AG04449 (cell line): ENCODE measurements at regions not wholly inside any gene's neighbourhood (a gene's known extent, or its start where the extent isn't known, plus 50 kb on each side); places are given as distances from the start of the nearest gene placed in this dataset.

ENCODE experiments used
- CTCF ChIA-PET: fragments of 350-600 bp; formaldehyde crosslinking; extraction: SDS; loops from one replicate; lab custom pipeline; 2021; ENCODE audit warnings: antibody characterized with exemption; lab: Yijun Ruan, JAX
- POLR2A ChIA-PET: fragments of 400-600, 350-600 bp; formaldehyde crosslinking; extraction: SDS; loops from one replicate; lab custom pipeline; 2020; ENCODE audit warnings: antibody characterized with exemption, inconsistent platforms; lab: Yijun Ruan, JAX
- DNase-seq: peaks from one replicate; pipeline ENCODE4 v3.0.0-alpha.2; 2010; ENCODE audit warnings: low read depth, low spot score
- H3K4me3 ChIP-seq: 2 replicates; pipeline ENCODE4 v1.5.1; 2011; ENCODE audit warnings: low read depth, mild to moderate bottlenecking, control low read depth, low read length
- CTCF ChIP-seq: IDR thresholded peaks from one replicate; pipeline ENCODE4 v1.5.1; 2011; ENCODE audit warnings: mild to moderate bottlenecking, moderate library complexity, low read length, control low read depth, inconsistent platforms; ENCODE audit not compliant: insufficient read depth; ENCODE audit errors: missing control alignments

DNA sequence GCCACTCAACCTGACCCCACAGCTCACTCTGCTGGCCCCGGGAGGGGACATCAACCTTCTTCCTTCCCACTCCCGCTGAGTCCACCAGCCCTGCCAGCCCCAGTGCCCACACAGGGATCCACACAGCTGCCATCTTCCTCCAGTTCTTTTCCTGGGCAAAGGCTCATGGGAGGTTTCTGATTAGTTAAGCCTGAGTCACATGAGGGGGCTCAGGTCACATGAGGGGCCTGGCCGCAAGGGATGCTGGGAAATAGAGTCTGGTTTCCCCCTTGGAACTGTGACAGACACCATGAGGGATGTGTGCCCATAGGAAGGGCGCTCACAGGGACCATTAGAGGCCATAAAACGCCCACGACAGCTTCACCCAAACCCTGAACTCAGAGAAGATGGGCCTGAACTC lies 228.7 kb upstream of the SFSWAP start:
- TF ChIP-seq CTCF, result no peak
- CTCF ChIA-PET, result no interaction called here
- no peak for DNase-seq
- no peak overlapping the region for H3K4me3 ChIP-seq
- POLR2A ChIA-PET, result no interaction called here

DNA sequence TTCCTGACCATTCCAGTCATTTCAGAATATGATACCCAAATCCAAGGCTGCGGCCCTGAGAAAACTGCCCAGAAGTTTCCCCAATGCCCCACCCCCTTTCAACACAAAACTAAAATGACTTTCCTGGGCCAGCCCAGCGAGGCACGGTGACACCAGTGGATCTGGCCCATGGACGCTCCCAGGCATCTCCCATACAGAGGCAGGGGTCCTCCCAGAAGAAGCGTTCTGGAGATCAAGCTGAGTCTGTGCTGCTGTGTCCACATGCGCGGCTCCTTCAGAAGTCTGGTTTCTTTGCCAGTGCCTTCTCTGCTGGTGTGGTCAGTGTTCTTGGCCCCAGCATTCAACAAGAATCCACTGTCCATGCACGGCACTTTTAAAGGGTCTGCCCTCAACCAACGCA lies 228.2 kb upstream of the SFSWAP start:
- ChIA-PET POLR2A (no interaction called here), CTCF (no interaction called here)
- H3K4me3 ChIP-seq, result no peak overlapping the region
- TF ChIP-seq CTCF, result no peak
- no peak for DNase-seq

DNA sequence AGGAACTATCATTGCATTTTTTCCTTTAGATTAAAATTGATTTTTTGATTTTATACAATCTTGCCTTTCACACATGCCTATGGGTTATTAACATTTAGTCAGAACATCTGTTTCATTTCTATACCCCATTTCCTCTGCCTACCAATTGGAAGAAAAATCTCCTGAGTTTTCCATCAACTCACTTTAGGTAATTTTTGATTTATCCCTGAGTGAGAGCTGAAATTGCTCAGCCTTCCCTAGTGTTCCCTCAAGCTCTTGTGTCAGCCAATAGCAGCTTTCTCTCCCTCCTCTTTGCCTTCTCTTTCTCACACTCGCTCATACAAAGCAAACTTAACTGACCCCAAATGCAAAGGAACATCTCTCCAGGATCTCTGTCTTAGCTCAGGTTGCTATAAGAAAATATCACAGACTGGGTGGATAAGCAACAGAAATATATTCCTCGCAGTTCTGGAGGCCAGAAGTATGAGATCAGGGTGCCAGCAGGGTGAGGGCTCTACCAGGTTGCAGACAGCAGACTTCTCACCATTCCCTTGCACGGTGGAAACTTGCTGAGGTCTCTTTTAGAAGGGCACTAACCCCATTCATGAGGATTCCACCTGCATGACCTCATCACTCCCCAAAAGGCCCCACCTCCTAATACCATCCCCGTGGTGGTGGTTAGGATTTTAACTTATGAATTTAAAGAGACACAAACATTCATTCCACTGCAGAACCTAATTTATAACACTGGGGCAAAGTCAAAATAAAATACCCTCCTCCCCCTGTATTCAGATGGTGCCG lies 224.2 kb upstream of the SFSWAP start:
- ChIA-PET POLR2A (no interaction called here), CTCF (no interaction called here)
- TF ChIP-seq CTCF, result no peak
- H3K4me3 ChIP-seq, result no peak overlapping the region
- DNase-seq, result no peak

- TF ChIP-seq CTCF, result no peak
- no peak overlapping the region for H3K4me3 ChIP-seq
- CTCF ChIA-PET, result no interaction called here
- no peak for DNase-seq
- POLR2A ChIA-PET, result no interaction called here
These were observed 223.3 kb upstream of the SFSWAP start for GRCh38 chr12:131487388-131488124.

DNA sequence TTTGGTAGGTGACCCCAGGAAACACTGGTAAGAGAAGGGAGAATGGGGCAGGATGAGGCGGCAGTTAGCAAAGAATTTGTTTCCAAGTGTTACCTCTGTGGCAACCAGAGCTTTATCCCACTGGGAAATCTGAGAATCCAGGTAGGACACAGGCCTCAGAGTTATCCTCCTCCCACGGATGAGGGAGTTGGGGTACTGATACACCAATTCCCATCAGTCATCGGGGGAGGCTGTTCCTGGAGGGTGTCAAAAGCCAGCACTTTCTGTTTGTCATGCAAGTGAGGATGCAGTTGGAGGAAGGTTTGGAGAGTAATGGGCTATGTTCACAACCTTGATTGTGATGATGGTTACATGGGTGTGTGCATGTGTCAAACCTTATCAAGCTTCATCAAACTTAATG lies 221.2 kb upstream of the SFSWAP start:
- H3K4me3 ChIP-seq, result no peak overlapping the region
- CTCF ChIA-PET, result no interaction called here
- POLR2A ChIA-PET, result no interaction called here
- no peak for TF ChIP-seq CTCF
- DNase-seq, result no peak

DNA sequence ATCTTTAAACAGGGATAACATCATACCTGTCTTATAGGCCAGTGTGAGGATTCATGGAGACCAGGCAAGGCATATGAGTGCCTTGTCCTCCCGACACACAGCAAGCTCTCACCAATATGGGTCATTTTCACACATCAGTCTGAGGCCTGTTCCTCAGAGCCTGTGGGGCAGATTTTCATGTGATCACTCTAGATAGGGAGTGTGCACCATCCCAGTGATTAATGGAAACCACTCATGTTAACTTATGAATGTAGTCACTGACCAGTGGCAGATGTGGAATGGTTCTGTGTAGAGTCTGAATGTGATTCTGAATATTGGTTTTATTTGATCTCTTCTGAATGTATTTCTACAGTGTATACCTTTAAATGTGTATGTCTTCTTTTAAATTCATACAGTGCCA lies 219.7 kb upstream of the SFSWAP start:
- no peak for DNase-seq
- POLR2A ChIA-PET, result no interaction called here
- no peak overlapping the region for H3K4me3 ChIP-seq
- no peak for TF ChIP-seq CTCF
- CTCF ChIA-PET, result no interaction called here
